Pancreas (tissue), 10 donors: ENCODE measurements at regions not wholly inside any gene's neighbourhood (a gene's known extent, or its start where the extent isn't known, plus 50 kb on each side); places are given as distances from the start of the nearest gene placed in this dataset.

ENCODE experiments used
- ATAC-seq, 4 donors: fragments of 200-7000 bp; cut with Tn5 transposase; one replicate each; pipeline versions ENCODE4 v1.8.0 to v1.9.1; 2020; ENCODE audit warnings: mild to moderate bottlenecking in 4 of 4, moderate library complexity in 4 of 4
- DNase-seq, 6 donors: peaks; one replicate each; pipeline ENCODE4 v3.0.0-alpha.2; 2020
- FAIRE-seq: peaks from 2 replicates; lab custom pipeline; 2012; peaks lifted over from hg19 to GRCh38; lab: Jason Lieb, UNC
- H3K27ac ChIP-seq, 4 donors: fragments of 200-600 bp; sonication (generic); 1 replicate in 3 of 4; 2 replicates in 1 of 4; pipeline versions ENCODE4 v1.5.0 to v1.8.0; 2020
- H3K27me3 ChIP-seq, 4 donors: fragments of 200-600 bp; one replicate each; pipeline ENCODE4 v1.8.0; 2021
- H3K36me3 ChIP-seq, 3 donors: fragments of 200-600 bp; sonication (generic) in 1 of 3; one replicate each; pipeline versions ENCODE4 v1.5.0 to v1.8.0; 2020 to 2021
- H3K4me1 ChIP-seq, 3 donors: fragments of 200-600 bp; one replicate each; pipeline ENCODE4 v1.8.0; 2021
- H3K4me3 ChIP-seq, 4 donors: fragments of 200-600 bp; sonication (generic) in 2 of 4; one replicate each; pipeline versions ENCODE4 v1.5.0 to v1.8.0; 2020 to 2021
- H3K9me3 ChIP-seq, 4 donors: fragments of 200-600 bp; one replicate each; pipeline ENCODE4 v1.8.0; 2021
- WGBS, 2 donors: extraction: QIAGEN DNeasy Blood & Tissue Kit; methylation state at CpG; one replicate each; pipeline ENCODE4 v1.1.7; 2013; 5-methylcytosine and 5-hydroxymethylcytosine counted together
- intact Hi-C, 3 donors: fragments of 100-400 bp; cut with DNase I; formaldehyde crosslinking; loops; one replicate each; pipeline versions ENCODE4 v1.11.1 to v1.14.2; 2022
- TF ChIP-seq, protein P1 (sequence below), 4 donors: fragments of 200-600 bp; sonication (generic) in 3 of 4; IDR thresholded peaks; one replicate each; pipeline versions ENCODE4 v1.5.0 to v1.8.0; 2021; ENCODE audit warnings: antibody characterized with exemption in 4 of 4
- donor health status: healthy with polysubstance abuse.
- donor health status: DM: no; HTN: no; CAD: no; lungs with moderate emphysema.
- donor health status: DM: no; HTN: no; CAD: no.
- donor health status: control.
- donor health status: control.
- donor health status: Bipolar disorder and iron deficiency.
- donor health status: DM: yes; HTN: yes; CAD: no.
- donor health status: DM: no; HTN: no; CAD: no.
- donor health status: DM: no; HTN: no; CAD: no.
- donor health status: DM: yes; HTN: yes; CAD: no.

DNA sequence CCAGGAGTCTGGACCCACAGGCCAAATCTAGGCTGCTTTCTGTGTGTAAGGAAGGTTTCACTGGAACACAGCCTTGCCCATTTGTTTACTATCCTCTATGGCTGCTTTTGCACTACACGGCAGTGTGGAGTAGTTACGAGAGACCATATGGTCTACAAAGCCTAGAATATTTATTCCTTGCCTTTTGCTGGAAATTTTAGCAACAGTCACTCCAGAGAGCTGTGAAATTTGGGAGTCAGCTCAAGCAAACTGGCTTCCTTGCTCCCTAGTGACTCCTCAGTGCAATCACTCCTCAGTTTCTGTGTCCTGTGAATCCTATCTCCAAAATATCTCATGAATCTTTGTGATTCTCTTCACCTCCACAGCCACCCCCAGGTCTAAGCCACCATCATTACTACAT lies 99.0 kb upstream of the CPEB2 start:
- Histone ChIP-seq H3K27ac (no peak overlapping the region), H3K4me3 (no peak overlapping the region), H3K36me3 (no peaks in the 10 kb centered on the region), H3K4me1 (no peaks in the 10 kb centered on the region), H3K9me3 (no peaks in the 10 kb centered on the region), H3K27me3 (no peaks in the 10 kb centered on the region)
- WGBS, 2 donors, result 93 to 95% methylated on average over 2 of the region's 2 CpGs
- ATAC-seq (no peak), DNase-seq (no peak), FAIRE-seq (no peak)
- TF ChIP-seq, protein P1, sequence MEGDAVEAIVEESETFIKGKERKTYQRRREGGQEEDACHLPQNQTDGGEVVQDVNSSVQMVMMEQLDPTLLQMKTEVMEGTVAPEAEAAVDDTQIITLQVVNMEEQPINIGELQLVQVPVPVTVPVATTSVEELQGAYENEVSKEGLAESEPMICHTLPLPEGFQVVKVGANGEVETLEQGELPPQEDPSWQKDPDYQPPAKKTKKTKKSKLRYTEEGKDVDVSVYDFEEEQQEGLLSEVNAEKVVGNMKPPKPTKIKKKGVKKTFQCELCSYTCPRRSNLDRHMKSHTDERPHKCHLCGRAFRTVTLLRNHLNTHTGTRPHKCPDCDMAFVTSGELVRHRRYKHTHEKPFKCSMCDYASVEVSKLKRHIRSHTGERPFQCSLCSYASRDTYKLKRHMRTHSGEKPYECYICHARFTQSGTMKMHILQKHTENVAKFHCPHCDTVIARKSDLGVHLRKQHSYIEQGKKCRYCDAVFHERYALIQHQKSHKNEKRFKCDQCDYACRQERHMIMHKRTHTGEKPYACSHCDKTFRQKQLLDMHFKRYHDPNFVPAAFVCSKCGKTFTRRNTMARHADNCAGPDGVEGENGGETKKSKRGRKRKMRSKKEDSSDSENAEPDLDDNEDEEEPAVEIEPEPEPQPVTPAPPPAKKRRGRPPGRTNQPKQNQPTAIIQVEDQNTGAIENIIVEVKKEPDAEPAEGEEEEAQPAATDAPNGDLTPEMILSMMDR (IDR thresholded peaks at IDR 0.05), result no peak
- intact Hi-C loops, result no loop called here

DNA sequence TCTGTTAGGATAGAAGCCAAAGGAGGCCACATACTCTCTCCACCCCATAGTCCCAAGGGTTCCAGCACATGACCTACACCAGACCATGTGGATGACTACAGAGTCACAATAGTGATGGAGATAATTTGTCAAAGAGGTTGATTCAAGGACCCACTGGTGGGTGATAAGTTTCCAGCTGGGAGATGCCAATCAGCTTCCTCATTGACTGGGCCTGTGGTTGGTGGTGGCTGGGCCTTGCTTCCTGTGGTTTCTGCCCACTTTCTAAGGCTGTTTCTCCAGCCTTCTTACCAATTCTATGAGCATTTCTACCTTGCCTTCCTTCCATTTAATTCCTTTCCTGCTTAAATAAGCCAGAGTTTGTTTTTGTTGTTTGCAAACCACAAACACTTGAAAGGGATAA lies 95.5 kb upstream of the CPEB2 start:
- TF ChIP-seq, protein P1 (IDR thresholded peaks at IDR 0.05), result no peak
- Histone ChIP-seq H3K27me3 (no peaks in the 10 kb centered on the region), H3K36me3 (no peaks in the 10 kb centered on the region), H3K9me3 (no peaks in the 10 kb centered on the region), H3K4me1 (no peaks in the 10 kb centered on the region), H3K27ac (no peak overlapping the region), H3K4me3 (no peak overlapping the region)
- no peak for DNase-seq
- intact Hi-C loops, result no loop called here
- FAIRE-seq, result no peak
- no peak for ATAC-seq

DNA sequence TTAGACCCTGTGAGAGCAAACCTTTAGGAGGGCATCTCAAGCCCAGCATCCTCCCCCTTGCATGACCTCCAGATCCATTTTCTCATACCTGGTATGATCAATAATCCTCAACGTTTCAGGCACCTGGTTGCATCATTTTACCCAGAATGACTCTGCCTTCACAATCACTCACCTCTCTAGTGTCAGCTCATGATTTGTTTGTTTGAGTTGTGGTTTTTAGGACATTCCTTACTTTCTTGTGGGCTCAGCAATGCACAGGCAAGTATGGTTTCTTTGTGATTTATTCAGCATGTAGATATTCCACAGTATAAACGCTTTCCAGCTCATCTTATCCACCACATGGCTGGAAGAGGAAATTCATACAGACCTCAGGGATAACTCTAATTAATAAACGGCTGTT lies 93.6 kb upstream of the CPEB2 start:
- no peak overlapping the region for H3K27ac ChIP-seq
- no peaks in the 10 kb centered on the region for H3K4me1 ChIP-seq
- peak in 1 of 4 donors; percentile 14 for ATAC-seq
- no peak for DNase-seq
- H3K27me3 ChIP-seq, result no peaks in the 10 kb centered on the region
- FAIRE-seq, result no peak
- H3K9me3 ChIP-seq, result no peaks in the 10 kb centered on the region
- no peaks in the 10 kb centered on the region for H3K36me3 ChIP-seq
- TF ChIP-seq, protein P1 (IDR thresholded peaks at IDR 0.05), result no peak
- intact Hi-C loops, result no loop called here
- no peak overlapping the region for H3K4me3 ChIP-seq
- WGBS, 2 donors, result 22 to 27% methylated on average over 3 of the region's 3 CpGs

DNA sequence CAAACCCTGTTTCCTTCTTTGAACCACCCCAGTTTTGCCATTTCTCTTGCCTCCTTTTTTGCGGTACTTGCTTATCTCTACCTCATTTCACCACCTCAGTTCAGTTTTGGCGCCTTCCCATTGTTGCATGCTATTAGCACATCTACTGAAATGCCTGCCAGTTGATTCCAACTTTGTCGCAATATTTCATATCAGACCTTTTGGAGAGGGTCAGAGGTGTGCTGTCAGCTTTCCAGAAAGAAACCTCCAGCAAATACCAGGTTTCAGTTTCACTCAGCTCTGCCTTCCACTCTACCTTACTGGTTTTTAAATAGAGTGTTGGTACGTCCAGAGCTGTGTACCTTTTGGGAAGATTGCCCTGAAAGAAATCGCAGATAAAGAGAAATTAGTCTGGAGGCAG lies 91.9 kb upstream of the CPEB2 start:
- TF ChIP-seq, protein P1 (IDR thresholded peaks at IDR 0.05), result no peak
- no peak overlapping the region for H3K4me3 ChIP-seq
- H3K4me1 ChIP-seq, result no peaks in the 10 kb centered on the region
- no peaks in the 10 kb centered on the region for H3K9me3 ChIP-seq
- H3K27ac ChIP-seq, result no peak overlapping the region
- no peaks in the 10 kb centered on the region for H3K36me3 ChIP-seq
- ATAC-seq (peak in 1 of 4 donors; percentile 55), DNase-seq (no peak), FAIRE-seq (no peak)
- no peaks in the 10 kb centered on the region for H3K27me3 ChIP-seq
- WGBS, 2 donors, result 64 to 69% methylated on average over 5 of the region's 5 CpGs
- intact Hi-C loops, result no loop called here

DNA sequence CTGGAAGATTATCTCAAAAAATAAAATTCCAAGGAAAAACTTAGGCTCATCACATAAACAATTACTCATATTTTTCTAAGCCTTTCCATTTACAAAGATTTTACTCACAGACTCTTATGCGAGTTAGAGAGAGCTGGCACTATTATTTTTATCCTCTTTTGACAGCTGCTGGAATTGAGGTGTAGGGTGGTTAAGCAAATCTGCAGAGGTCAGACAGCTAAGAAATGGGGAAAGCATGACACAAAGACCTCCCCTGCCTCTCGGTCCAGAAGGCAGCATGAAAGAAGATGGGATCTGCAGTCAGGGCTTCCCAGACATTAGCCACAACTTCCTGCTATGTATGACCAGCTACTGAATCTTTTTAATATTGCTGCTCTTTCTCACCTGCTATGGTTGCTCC lies 89.9 kb upstream of the CPEB2 start:
- DNase-seq (no peak), FAIRE-seq (no peak)
- WGBS, 2 donors, result 83 to 85% methylated on average over 2 of the region's 2 CpGs

More for the DNA sequence above, 89.9 kb upstream of the CPEB2 start:
- intact Hi-C loops, result no loop called here
- TF ChIP-seq, protein P1 (IDR thresholded peaks at IDR 0.05), result no peak
- Histone ChIP-seq H3K9me3 (no peaks in the 10 kb centered on the region), H3K27me3 (no peaks in the 10 kb centered on the region), H3K36me3 (no peaks in the 10 kb centered on the region), H3K4me1 (no peaks in the 10 kb centered on the region), H3K4me3 (no peak overlapping the region), H3K27ac (no peak overlapping the region)
- ATAC-seq, result no peak
